LNCaP clone FGC (cell line): ENCODE measurements at regions not wholly inside any gene's neighbourhood (a gene's known extent, or its start where the extent isn't known, plus 50 kb on each side); places are given as distances from the start of the nearest gene placed in this dataset.

Experiments used
- DNase-seq: peaks from one replicate; pipeline ENCODE4 v3.0.0-alpha.2; 2011; ENCODE audit warnings: low read depth
- H3K4me3 ChIP-seq: 2 replicates; pipeline ENCODE4 v1.5.1; 2011; ENCODE audit warnings: mild to moderate bottlenecking, low read depth, low read length, control low read depth
- TF ChIP-seq, protein P1 (sequence below): IDR thresholded peaks from 2 replicates; pipeline ENCODE4 v1.5.1; 2012; ENCODE audit warnings: mild to moderate bottlenecking; ENCODE audit not compliant: control insufficient read depth, insufficient read depth; ENCODE audit errors: extremely low read depth

DNA sequence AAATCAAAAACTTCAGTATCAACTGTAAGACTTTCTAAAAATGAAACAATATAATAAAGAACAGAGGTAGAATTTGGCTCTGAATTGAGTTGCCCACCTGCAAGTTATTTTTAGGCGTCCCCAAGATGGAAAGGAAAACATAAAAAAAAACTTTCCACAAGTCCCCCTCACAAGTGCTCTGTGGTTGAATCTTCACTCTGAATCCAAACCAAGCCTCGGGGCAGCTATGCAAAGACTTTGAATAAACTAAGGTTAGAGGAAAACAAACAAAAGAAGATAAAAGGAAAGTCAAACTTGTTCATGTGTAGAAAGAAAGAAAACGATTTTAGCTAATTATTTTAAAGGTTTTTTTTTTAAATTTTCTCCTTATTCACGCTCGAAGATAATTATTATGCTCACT lies 372.4 kb upstream of the SLIT2 start:
- TF ChIP-seq, protein P1, sequence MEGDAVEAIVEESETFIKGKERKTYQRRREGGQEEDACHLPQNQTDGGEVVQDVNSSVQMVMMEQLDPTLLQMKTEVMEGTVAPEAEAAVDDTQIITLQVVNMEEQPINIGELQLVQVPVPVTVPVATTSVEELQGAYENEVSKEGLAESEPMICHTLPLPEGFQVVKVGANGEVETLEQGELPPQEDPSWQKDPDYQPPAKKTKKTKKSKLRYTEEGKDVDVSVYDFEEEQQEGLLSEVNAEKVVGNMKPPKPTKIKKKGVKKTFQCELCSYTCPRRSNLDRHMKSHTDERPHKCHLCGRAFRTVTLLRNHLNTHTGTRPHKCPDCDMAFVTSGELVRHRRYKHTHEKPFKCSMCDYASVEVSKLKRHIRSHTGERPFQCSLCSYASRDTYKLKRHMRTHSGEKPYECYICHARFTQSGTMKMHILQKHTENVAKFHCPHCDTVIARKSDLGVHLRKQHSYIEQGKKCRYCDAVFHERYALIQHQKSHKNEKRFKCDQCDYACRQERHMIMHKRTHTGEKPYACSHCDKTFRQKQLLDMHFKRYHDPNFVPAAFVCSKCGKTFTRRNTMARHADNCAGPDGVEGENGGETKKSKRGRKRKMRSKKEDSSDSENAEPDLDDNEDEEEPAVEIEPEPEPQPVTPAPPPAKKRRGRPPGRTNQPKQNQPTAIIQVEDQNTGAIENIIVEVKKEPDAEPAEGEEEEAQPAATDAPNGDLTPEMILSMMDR = no peak
- no peak for DNase-seq

DNA sequence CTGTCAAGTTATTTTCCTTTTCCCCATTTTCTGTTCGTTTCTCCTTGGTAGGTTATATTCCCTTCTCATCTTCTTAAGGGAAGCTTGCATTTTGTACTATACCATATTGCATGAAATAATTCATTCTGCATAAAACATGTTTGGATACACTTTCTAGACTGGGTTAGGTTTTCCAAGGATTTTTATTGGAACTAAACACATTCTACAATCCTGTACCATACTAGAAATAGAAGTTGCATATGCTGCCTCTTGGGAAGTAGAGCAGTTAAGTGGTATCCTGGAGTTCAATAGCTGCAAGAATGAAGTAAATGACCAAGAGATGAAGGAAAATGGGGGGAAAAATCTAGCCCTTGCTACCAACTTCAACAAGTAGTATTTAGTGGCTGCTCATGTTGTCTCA lies 393.7 kb upstream of the SLIT2 start:
- H3K4me3 ChIP-seq = no peak overlapping the region
- DNase-seq = no peak
- TF ChIP-seq, protein P1 = no peak

More for the DNA sequence above, 372.4 kb upstream of the SLIT2 start:
- H3K4me3 ChIP-seq = no peak overlapping the region

DNA sequence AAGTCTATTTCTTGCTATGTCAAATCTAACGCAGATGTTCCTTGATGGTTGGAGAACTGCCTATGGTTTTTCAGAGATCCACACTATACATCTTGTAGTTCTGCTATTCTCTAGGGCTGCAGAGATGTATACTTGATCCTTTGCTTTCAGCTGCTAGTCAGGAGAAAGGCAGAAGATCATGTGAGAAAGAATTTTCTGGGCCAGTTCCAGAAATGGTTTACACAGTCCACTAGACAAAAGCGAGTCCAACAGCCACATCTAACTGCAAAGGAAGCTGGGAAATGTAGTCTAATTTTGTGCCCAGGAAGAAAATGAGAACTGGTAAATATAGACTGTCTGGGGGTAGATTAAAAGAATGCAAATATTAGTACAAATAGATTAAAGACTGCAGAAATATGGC lies 394.3 kb upstream of the SLIT2 start:
- TF ChIP-seq, protein P1 = no peak
- no peak overlapping the region for H3K4me3 ChIP-seq
- no peak for DNase-seq

DNA sequence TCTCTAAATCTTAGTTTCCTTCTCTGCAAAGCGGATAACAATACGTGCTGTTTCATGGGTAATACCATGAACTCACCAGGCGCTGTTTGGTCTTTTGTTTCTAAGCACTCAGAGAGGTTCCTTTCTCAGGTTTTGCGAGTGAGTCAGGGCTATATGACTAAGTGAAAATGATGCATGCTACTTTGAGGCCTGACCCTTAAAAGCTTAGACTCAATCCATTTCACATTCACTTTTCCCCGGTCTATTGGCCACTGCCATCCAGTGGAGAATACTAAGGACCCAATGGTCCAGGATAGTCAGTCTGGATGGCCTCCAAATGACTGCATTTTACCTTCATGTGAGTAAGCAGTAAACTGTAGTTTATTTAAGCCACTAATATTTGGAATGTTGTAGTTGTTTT lies 400.8 kb upstream of the SLIT2 start:
- DNase-seq = no peak
- H3K4me3 ChIP-seq = no peak overlapping the region
- TF ChIP-seq, protein P1 = no peak

DNA sequence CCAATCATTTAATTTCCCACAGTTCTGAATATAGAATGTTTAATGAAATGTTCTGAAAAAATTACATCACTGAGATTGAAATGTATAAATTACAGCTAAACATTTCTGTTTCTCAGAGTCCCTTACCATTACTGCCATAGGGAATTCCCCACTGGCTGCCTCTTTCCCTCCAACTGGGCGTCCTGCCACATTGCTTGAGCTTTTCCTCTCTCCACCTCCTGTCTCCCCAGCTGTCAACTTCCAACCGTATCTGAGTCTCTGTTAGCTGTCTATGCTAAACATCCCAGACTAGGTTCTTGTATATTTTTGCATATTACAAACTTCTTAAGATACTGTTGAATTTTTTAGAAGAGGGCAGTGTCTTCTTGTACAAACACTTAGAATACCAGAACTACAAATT lies 407.3 kb upstream of the SLIT2 start:
- H3K4me3 ChIP-seq = no peak overlapping the region
- TF ChIP-seq, protein P1 = no peak
- DNase-seq = no peak

DNA sequence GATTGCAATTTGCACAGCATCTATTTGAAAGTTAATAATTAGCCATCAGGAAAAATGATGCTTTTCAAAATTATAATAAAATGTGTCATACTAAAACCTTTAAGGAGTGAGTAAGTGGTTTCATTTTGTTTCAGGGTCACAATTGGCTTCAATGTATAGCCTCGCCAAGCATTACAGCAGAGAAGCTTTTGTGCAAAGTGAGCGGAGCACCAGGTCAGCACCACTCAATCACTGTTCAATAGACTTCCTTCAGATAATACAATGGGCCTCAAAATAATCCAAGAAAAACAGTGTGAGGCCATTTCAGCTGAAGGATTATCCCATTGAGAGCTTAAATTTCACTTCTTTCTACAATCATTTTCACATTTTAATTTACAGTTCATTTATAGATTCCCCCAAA lies 409.2 kb upstream of the SLIT2 start:
- no peak for DNase-seq
- H3K4me3 ChIP-seq = no peak overlapping the region
- TF ChIP-seq, protein P1 = no peak

DNA sequence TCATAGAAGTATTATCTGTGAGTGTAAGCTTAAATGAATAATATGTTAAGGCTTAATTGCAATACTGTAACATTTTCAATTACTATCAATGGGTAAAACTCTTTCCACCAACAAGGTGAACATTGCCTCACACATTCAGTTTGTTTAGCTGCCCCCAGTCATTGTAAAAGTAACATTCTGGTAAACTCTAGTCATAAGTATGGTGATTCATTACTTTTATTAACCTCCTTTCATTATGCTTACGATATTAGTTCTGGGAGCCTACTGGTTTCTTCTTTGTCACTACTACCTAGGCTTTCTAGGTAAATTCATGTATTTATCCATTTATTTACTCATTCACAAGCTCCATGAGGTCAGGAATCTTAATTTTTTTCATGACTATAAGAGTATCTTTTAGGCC lies 412.8 kb upstream of the SLIT2 start:
- TF ChIP-seq, protein P1 = no peak
- no peak for DNase-seq
- H3K4me3 ChIP-seq = no peak overlapping the region
